ENCODE measurements at regions not wholly inside any gene's neighbourhood (a gene's known extent, or its start where the extent isn't known, plus 50 kb on each side); places are given as distances from the start of the nearest gene placed in this dataset.

DNA sequence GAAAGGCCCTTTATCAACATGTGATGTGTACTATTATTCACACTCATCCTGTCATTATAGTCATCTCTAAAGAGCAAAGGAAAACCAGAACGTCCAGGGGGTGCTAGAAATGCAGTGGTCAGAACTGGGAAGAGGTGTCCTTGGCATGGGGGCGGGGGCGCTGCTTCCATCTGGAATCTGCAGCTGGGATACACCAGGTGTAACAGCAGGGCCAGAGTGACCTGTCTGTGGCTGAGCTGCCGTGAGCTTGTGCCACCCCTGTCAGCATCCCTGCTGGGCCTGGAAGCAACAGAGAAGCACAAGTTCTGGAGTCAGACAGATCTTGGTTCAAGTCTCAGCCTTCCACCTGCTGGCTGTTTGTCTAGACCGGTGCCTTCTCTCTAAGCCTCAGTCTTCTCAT is 263.3 kb upstream of the MVB12B start:
- TF ChIP-seq POLR2A (IDR thresholded peaks at IDR 0.05) (no peak), EP300 (IDR thresholded peaks at IDR 0.05) (no peak)
- TF ChIP-seq, protein P1, sequence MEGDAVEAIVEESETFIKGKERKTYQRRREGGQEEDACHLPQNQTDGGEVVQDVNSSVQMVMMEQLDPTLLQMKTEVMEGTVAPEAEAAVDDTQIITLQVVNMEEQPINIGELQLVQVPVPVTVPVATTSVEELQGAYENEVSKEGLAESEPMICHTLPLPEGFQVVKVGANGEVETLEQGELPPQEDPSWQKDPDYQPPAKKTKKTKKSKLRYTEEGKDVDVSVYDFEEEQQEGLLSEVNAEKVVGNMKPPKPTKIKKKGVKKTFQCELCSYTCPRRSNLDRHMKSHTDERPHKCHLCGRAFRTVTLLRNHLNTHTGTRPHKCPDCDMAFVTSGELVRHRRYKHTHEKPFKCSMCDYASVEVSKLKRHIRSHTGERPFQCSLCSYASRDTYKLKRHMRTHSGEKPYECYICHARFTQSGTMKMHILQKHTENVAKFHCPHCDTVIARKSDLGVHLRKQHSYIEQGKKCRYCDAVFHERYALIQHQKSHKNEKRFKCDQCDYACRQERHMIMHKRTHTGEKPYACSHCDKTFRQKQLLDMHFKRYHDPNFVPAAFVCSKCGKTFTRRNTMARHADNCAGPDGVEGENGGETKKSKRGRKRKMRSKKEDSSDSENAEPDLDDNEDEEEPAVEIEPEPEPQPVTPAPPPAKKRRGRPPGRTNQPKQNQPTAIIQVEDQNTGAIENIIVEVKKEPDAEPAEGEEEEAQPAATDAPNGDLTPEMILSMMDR (IDR thresholded peaks at IDR 0.05): no peak
- Histone ChIP-seq H3K9me3 (peaks cover 0 to 8% (median 0%) of the 10 kb centered on the region in 4 donors), H3K4me1 (peaks cover 0 to 4% (median 0%) of the 10 kb centered on the region in 4 donors), H3K27ac (no peak overlapping the region), H3K36me3 (no peaks in the 10 kb centered on the region), H3K4me3 (no peak overlapping the region), H3K27me3 (peaks cover 0 to 40% of the 10 kb centered on the region in 2 donors)
- DNase-seq (ENCODE audit: low spot score in 2 of 2): no peak
- WGBS, 2 donors: 85 to 91% methylated on average over 5 of the region's 5 CpGs

DNA sequence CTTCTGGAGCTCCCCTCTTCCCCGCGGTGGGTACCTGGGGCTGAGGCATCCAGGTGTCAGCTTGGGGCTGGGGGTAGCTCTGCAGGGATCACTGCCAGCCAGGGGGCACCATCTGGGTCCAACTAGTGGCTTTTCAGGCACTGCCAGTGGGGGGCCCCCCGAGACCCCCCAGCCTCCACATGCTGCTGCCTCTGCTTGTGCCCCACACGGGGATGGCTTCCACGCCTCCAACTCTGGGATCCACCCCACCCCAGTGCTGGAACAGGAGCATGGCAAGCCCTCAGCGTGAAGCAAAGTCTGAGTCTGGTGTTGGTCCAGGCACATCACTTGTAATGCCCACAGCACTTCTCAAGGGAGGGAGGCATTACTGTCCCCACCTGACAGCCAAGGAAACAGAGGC is 260.5 kb upstream of the MVB12B start:
- Histone ChIP-seq H3K27ac (no peak overlapping the region), H3K4me1 (no peaks in the 10 kb centered on the region), H3K9me3 (peaks cover 0 to 8% (median 0%) of the 10 kb centered on the region in 4 donors), H3K4me3 (no peak overlapping the region), H3K27me3 (peaks cover 0 to 34% of the 10 kb centered on the region in 2 donors), H3K36me3 (no peaks in the 10 kb centered on the region)
- 70% methylated on average over 5 of the region's 6 CpGs; no CpG with 5 or more reads in 1 of the 2 donors for WGBS, 2 donors
- no peak for DNase-seq (ENCODE audit: low spot score in 2 of 2)
- TF ChIP-seq, protein P1 (IDR thresholded peaks at IDR 0.05): no peak

DNA sequence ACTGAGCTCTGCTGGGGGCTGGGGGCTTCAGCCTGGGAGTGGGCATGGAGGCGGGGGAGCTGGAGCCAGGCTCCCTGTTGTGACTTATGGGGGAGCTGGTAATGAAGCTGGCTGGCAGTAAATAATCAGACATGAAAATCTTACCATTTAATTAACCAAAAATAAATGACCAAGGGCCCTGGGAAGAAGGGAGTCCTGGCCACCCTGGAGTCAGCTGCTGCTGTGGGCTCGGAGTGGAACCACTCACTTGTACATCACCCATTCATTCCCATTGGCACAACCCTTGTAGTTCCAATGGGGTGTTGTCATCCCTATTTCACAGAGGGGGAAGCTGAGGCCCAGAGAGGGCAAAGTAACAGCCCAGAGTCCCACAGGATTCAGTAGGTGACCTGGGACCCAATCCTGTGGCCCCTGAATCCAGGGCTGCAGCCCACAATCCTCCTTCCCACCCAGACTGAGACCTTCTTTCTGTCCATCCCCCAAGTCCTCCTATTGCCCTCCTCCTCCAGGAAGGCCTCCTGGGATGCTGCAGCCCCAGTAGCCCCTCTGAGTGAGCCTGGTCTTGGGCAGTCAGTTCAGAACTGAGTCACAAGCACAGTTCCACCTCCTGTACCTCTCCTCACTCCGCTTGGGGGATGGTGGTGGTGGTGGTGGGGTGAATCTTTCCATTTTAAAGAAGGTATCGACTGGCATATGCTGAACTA is 259.4 kb upstream of the MVB12B start:
- Histone ChIP-seq H3K36me3 (no peaks in the 10 kb centered on the region), H3K4me1 (no peaks in the 10 kb centered on the region), H3K9me3 (peaks cover 0 to 8% (median 0%) of the 10 kb centered on the region in 4 donors), H3K27ac (no peak overlapping the region), H3K4me3 (no peak overlapping the region), H3K27me3 (peaks cover 0 to 34% of the 10 kb centered on the region in 2 donors)
- 65 to 72% methylated on average over 4 of the region's 4 CpGs for WGBS, 2 donors
- TF ChIP-seq, protein P1 (IDR thresholded peaks at IDR 0.05): no peak
- no peak for TF ChIP-seq EP300 (IDR thresholded peaks at IDR 0.05)
- TF ChIP-seq POLR2A (IDR thresholded peaks at IDR 0.05): no peak
- no peak for DNase-seq (ENCODE audit: low spot score in 2 of 2)

DNA sequence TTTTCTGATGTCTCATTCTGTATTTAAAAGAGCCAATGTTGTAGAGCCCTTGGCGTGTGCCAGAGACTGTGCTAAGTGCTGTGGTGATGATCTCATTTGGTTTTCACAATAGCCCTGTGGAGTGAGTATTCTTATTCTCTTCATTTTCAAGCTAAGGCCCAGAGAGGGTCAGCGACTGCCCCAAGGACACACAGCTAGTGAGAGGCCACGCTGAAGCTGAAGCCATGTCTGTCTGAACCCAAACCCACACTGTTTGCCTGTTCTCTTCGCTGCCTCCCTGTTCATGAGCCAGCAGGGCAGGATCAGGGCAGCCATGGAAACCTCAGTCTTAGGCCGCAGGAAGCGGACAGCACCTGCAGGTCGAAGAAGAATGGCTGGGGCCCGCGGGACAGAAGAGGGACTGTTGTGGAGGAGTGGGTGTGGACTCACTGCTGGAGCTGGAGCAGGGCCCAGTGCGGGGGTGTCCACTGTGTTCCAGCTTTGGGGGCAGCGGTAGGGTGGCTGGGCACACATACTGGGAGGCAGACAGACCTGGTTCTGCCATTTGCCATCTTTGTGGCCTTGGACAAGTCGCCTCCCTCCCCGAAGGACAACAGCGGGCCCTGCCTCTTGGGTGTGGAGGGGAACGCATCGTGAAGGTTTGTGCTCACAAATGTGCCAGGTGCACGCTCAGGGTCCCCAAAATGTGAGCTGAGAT is 257.9 kb upstream of the MVB12B start:
- H3K27ac ChIP-seq: no peak overlapping the region
- H3K4me1 ChIP-seq: no peaks in the 10 kb centered on the region
- H3K4me3 ChIP-seq: no peak overlapping the region
- no peaks in the 10 kb centered on the region for H3K9me3 ChIP-seq
- no peaks in the 10 kb centered on the region for H3K36me3 ChIP-seq
- 76 to 78% methylated on average over 17 of the region's 17 CpGs for WGBS, 2 donors
- no peak for DNase-seq (ENCODE audit: low spot score in 2 of 2)
- peaks cover 0 to 34% of the 10 kb centered on the region in 2 donors for H3K27me3 ChIP-seq
- TF ChIP-seq, protein P1 (IDR thresholded peaks at IDR 0.05): no peak
- TF ChIP-seq POLR2A (IDR thresholded peaks at IDR 0.05): no peak

DNA sequence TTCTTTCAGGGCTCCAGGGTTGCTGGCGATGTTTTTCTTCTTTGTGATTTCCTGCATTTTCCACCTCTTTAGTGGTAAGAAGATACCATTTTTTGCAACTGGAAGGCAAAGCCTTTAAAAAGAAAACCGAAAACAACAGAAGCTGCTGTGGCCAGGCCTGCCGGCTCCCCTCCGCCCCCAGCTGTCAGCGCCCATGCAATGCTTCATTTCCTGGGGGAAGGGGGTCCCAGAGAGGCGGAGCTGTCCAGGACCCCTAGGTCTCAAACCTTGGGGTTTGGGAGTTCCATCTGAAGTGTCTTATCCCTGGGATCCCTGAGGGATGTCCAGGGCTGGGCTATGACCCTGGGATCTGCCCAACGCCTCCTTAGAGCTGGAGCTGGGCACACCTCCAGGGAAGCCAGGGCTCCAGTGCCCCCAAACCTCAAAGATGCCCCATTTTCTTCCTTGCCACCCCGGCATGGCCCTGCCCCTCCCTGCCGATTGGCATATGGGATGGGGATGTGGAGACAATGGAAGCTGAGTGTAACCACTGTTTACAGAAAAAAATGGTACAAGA is 257.2 kb upstream of the MVB12B start:
- 44 to 64% methylated on average over 8 of the region's 9 CpGs for WGBS, 2 donors
- no peak overlapping the region for H3K27ac ChIP-seq
- no peak overlapping the region for H3K4me3 ChIP-seq
- H3K36me3 ChIP-seq: no peaks in the 10 kb centered on the region
- DNase-seq (ENCODE audit: low spot score in 2 of 2): no peak
- H3K4me1 ChIP-seq: no peaks in the 10 kb centered on the region
- TF ChIP-seq, protein P1 (IDR thresholded peaks at IDR 0.05): no peak
- TF ChIP-seq EP300 (IDR thresholded peaks at IDR 0.05): no peak
- no peak for TF ChIP-seq POLR2A (IDR thresholded peaks at IDR 0.05)
- H3K27me3 ChIP-seq: peaks cover 0 to 34% of the 10 kb centered on the region in 2 donors
- H3K9me3 ChIP-seq: no peaks in the 10 kb centered on the region
